ENCODE measurements at regions not wholly inside any gene's neighbourhood (a gene's known extent, or its start where the extent isn't known, plus 50 kb on each side); places are given as distances from the start of the nearest gene placed in this dataset.
"Not testable (repeated sequence)": the region's sequence is repeated elsewhere in the genome, so short reads cannot be mapped to it uniquely, and the experiment has no call there.

GRCh38 chr5:92760550-92760949 is 820.5 kb downstream of the NR2F1-AS1 start:
- FAIRE-seq = no peak

DNA sequence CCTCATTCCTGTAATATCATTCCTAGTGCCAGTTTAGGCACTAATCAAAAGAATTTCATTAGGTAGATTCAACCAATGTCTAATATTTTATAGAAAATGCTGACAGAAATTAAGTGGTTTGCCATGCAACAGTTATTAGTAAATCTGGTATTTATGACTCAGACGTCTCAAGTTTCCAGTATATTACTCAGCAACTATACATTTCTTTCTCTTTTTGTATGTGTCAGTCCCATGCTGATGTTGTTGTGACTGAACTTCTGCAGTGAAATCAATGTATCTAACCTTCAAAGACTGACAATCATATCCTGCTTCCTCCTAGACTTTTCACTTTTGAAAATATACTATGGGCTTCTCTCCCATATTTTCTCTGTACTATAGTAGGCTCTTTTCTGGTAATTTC is 822.5 kb downstream of the NR2F1-AS1 start:
- no peak for FAIRE-seq

- FAIRE-seq = peak; percentile 100
These were observed 831.1 kb downstream of the NR2F1-AS1 start for GRCh38 chr5:92749943-92750342.

GRCh38 chr5:92748072-92748676 is 832.8 kb downstream of the NR2F1-AS1 start:
- no peak for FAIRE-seq

DNA sequence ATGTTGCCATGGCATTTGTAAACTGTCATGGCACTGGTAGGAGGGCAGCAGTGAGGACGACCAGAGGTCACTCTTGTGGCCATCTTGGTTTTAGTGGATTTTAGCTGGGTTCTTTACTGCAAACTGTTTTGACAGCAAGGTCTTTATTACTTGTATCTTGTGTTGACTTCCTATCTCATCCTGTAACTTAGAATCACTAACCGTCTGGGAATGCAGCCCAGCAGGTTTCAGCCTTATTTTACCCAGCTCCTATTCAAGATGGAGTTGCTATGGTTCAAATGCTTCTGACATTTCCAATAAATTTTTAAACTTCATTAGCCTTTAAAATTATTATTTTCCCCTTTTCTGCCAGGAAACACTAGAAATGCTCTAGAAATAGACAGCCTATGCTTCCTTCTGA is 839.1 kb downstream of the NR2F1-AS1 start:
- FAIRE-seq = no peak

GRCh38 chr5:92734211-92734940 is 846.6 kb downstream of the NR2F1-AS1 start:
- FAIRE-seq = no peak

DNA sequence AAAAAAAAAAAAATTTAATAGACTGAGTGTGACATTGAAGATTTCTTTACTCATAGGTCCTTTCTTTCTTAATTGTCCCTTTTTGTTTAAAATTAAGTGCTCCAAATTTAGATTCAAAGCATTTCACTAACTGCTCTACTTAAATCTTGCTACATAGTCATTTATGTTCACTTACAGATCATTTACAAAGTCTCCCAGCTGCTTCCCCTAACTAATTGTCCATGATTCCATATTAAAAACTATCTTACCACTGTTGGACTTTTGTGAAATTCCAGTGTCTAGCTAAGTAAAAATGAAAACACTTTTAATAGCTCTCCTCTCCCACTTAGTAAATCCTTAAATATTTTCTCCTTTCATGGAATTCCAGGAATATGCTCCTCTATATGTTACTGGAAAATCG is 850.5 kb downstream of the NR2F1-AS1 start:
- FAIRE-seq = no peak

DNA sequence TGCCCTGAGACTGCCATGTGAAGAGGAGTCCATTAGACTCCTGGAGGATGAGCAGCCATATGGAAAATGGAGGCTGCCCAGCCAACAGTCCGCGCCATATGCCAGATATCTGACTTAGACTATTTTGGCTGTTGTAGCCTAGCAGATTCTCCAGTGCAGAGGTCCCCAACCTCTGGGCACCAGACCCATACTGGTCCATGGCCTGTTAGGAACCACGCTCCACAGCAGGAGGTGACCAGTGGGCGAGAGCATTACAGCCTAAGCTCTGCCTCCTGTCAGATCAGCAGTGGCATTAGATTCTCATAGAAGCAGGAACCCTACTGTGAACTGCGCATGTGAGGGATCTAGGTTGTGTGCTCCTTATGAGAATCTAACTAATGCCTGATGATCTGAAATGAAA is 851.9 kb downstream of the NR2F1-AS1 start:
- FAIRE-seq = no peak

GRCh38 chr5:92715946-92716520 is 865.0 kb downstream of the NR2F1-AS1 start:
- FAIRE-seq = no peak

DNA sequence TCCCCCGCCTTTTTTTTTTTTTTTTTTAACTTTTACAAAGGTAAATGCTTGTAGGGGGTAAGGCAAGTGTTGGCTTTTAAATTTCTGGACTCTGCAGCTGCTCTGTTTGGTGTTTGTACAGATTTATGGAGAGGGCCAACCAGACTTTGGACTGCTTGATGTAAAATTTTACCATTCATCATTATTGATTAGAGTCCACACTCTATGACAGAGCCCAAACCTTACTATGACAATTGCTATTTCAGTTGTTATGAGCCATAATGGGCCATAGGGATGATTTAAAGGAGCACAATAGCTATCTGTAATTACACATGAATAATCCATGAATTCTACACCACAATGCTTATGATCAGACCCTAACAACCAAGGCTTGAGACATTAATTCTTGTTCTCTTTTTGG is 867.2 kb downstream of the NR2F1-AS1 start:
- FAIRE-seq = no peak

DNA sequence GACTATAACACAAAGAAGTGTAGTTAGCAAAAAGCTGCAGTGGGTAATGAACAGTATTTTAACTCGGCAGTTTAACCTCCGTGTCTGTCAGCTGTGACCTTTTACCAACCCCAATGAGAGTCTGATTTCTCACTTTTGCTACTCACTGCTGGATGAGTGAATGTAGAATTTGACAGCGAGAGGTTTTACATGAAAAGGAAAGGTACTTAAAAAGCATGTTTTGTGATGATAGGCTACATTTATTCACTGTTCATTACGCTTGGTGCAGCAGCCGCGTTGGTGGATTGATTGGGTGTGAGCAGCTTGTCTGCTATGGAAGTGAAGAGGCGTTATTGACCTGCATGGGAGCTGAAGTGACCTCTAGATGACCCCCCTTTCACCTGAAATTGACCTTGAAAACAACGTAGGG is 867.7 kb downstream of the NR2F1-AS1 start:
- no peak for FAIRE-seq

DNA sequence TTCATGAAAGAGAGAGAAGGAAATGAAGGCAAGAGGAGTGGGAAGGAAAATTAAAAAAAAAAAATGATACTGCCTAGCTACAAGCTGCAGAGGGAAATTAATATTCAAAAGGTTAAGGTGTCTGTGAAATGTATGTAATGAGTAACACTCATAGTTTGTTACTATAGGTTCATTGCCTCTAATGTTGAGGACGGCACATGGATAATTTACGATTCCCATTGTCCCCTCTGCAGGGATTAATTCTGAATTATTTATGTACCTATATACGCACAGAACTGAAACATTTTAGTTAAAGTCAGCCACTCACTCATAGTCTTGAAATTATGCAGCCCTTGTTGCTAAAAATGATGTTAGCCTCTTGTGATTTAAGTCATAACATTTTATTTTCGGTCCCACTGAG is 869.1 kb downstream of the NR2F1-AS1 start:
- FAIRE-seq = no peak

DNA sequence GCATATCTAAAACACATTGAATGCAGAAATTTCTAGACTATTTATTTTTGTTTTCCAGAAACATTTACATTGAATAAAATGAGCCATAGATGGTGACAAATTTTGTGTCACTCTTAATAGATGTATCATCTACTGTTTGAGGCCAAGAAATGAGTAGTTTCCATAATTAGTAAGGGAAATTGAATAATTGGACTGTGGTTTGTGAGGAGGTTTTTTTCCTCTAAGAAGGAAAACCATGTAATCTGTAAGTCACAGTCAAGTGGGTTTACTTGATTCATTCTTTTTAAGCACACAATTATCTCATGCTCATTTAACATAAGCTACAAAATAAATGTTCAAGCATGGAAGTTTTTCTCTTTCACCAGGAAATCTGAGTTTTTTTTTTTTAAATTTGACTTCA is 876.4 kb downstream of the NR2F1-AS1 start:
- no peak for FAIRE-seq

DNA sequence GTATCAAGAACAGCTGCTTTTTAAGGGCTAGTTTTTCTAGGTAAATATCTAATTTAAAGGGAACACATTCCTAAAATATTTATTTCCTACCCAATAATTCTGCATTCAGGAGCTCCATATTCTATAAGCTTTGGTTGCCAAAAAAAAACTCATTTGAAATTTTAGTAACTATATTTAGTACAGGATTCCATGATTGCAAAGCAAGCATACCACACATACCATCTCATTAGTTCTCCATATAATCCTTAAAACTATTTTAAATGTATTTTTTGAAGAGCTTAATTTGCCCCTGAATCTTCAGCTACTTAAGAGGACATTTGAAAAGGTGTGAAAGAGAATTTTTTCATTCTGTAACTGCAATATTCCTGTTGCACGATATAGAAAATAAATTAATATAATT is 877.0 kb downstream of the NR2F1-AS1 start:
- FAIRE-seq = peak; percentile 100

DNA sequence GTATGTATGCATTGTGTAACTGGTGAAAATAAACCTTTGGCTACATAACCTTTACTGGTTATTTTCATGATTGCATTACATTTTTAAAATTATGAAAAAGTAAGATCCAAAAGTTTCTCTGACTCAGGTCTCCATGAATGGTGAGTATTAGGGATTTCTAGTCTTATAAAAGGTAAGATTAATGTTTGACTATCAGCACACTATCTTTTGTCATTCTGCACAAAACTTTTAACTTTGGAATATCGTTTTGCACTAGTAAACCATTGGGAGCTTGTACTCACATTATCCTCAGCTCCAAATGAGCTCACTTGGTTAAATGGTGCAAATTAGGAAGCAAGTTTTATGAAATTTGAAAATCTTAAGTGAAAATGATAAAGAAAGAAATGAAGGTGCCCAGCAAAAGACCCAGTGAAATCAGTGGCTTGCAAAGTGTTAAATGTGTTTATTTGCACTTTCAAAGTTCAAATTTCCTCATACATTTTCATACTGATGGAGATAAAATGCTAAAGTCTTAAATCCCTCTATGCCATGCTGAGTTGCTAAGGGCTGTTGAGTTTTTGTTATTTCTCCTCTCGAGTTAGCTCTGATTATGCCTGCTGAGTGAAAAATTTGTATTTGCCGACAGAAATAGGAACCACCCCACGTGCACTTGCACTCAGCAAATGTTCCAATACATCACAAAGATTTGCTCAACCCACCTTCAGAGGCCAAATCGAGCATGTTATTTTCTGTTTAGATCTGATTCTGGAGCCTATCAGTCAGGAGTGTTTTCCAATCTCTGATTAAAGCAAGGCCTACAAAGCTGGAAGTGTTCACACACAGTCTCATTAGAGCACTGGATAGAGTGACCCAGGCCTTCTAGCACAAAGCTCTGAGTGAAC is 885.7 kb downstream of the NR2F1-AS1 start:
- peak; percentile 100 for FAIRE-seq

- no peak for FAIRE-seq
These were observed 887.0 kb downstream of the NR2F1-AS1 start for GRCh38 chr5:92694067-92694466.

DNA sequence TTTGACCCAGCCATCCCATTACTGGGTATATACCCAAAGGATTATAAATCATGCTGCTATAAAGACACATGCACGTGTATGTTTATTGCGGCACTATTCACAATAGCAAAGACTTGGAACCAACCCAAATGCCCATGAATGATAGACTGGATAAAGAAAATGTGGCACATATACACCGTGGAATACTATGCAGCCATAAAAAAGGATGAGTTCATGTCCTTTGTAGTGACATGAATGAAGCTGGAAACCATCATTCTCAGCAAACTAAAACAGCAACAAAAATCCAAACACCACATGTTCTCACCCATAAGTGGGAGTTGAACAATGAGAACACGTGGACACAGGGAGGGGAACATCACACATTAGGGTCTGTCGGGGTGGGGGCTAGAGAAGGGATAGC is 889.1 kb downstream of the NR2F1-AS1 start:
- FAIRE-seq = not testable (repeated sequence)

- FAIRE-seq = peak; percentile 98
These were observed 892.9 kb downstream of the NR2F1-AS1 start for GRCh38 chr5:92687821-92688722.

DNA sequence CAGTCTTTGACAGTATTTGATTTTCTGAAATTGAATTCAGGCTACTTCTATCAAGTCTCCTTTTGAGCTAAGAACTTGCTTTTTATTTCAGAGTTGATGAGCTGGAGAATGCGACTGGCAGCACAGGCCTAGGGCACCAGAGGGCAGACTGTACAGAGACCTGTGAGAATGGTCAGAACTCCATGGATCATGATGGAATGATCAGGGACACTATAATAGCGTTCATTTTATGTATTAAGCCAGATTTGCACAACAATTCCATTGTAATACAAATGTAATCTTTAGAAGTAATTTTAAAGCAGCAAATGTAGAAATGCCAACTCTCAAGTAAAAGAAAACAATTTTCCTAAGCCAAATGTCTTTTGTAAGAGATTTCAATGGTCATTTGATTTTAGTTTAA is 902.4 kb downstream of the NR2F1-AS1 start:
- no peak for FAIRE-seq

DNA sequence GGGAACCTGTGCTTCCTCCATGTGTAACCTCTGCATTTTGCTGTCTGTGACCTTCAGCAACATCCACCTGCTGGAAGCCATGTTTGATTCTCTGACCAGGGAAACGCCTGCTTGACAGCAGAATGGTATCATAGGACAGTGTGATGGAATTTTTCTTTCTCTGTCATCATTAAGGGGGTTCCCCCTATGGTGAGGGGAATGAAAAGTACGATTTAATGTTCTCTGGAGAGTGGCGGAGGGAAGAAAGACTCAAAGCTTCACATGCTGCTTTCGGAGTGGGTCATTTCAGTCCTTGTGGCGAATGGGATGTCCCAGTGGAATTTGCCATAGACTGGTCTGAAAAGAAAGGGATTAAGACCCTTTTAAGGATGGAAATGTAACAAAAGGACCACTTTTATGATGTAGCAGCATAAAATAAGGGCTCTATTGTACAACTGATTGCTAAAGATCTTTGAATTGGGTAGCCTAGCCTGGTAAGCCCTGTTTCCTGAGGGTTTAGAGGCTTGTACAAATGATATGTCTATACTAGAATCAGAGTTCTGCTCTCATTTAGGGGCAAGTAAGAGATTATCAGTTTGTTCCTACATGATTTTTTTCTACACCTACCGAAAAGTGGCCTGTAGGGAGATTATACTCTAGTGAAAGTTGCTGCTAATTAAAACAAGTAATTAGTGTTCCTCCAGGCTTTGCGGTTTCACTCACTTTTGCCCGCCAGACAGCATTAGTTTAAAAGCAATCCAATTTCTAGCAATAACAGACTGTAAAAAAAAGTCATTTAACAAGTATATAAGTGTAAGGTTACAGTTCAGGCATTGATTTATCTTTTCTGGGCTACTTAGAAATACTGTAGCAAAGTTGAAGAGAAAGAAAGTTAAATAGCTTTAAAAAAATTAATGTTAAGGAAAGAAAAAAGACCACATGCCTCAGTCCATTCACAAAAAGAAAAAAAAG is 904.5 kb downstream of the NR2F1-AS1 start:
- peak; percentile 98 for FAIRE-seq

- no peak for FAIRE-seq
These were observed 906.7 kb downstream of the NR2F1-AS1 start for GRCh38 chr5:92674321-92674720.
